A673 (cell line): ENCODE measurements at regions not wholly inside any gene's neighbourhood (a gene's known extent, or its start where the extent isn't known, plus 50 kb on each side); places are given as distances from the start of the nearest gene placed in this dataset.

Experiments
- BruUV-seq: library from RNA; stranded (reverse); fragments of 400-500 nt; replicated peaks from 2 replicates; lab custom pipeline; 2021; lab: Mats Ljungman, UMichigan
- CTCF ChIA-PET: fragments of 300-600 bp; sonication (Branson Sonifier 250); formaldehyde crosslinking; loops from one replicate; lab custom pipeline; 2022; ENCODE audit warnings: antibody characterized with exemption; lab: Charles Lee
- POLR2A ChIA-PET: fragments of 300-600 bp; sonication (Branson Sonifier 250); formaldehyde crosslinking; loops from one replicate; lab custom pipeline; 2022; ENCODE audit warnings: antibody characterized with exemption; ENCODE audit not compliant: low non-redundant PET; lab: Charles Lee
- DNase-seq: peaks from one replicate; pipeline ENCODE4 v3.0.0-alpha.2; 2015; ENCODE audit warnings: low spot score
- H3K27ac ChIP-seq: fragments of 200-600 bp; sonication (generic); 2 replicates; pipeline ENCODE4 v1.5.1; 2016; ENCODE audit warnings: mixed run types, low read depth, mild to moderate bottlenecking, mixed read lengths, antibody characterized with exemption, low read length; ENCODE audit not compliant: poor library complexity, severe bottlenecking
- H3K27me3 ChIP-seq: fragments of 200-600 bp; sonication (generic); replicated peaks from 2 replicates; pipeline ENCODE4 v1.6.1; 2017; ENCODE audit warnings: mixed run types, low read depth, mild to moderate bottlenecking, mixed read lengths, antibody characterized with exemption, low read length; ENCODE audit not compliant: insufficient read depth, poor library complexity
- H3K36me3 ChIP-seq: fragments of 200-600 bp; sonication (generic); 2 replicates; pipeline ENCODE4 v1.6.1; 2016; ENCODE audit warnings: mixed run types, mild to moderate bottlenecking, mixed read lengths, antibody characterized with exemption, low read length; ENCODE audit not compliant: insufficient read depth, poor library complexity, severe bottlenecking
- H3K4me1 ChIP-seq: fragments of 200-600 bp; sonication (generic); 2 replicates; pipeline ENCODE4 v1.6.1; 2017; ENCODE audit warnings: mixed run types, mild to moderate bottlenecking, mixed read lengths, antibody characterized with exemption, low read length; ENCODE audit not compliant: insufficient read depth, poor library complexity, severe bottlenecking
- H3K4me3 ChIP-seq: fragments of 200-600 bp; sonication (generic); 2 replicates; pipeline ENCODE4 v1.5.1; 2016; ENCODE audit warnings: low read depth, mixed run types, mild to moderate bottlenecking, mixed read lengths, low read length; ENCODE audit not compliant: poor library complexity, severe bottlenecking
- H3K9me3 ChIP-seq: fragments of 200-600 bp; sonication (generic); 2 replicates; pipeline ENCODE4 v1.6.1; 2016; ENCODE audit warnings: mixed run types, low read depth, mild to moderate bottlenecking, mixed read lengths, antibody characterized with exemption, low read length; ENCODE audit not compliant: poor library complexity, severe bottlenecking
- EZH2 ChIP-seq: fragments of 200-600 bp; sonication (generic); IDR thresholded peaks from 2 replicates; pipeline ENCODE4 v1.6.1; 2017; ENCODE audit warnings: borderline replicate concordance, low read depth, mild to moderate bottlenecking, mixed read lengths, antibody characterized with exemption, low read length; ENCODE audit not compliant: poor library complexity, severe bottlenecking
- intact Hi-C: fragments of 100-400 bp; cut with micrococcal nuclease; formaldehyde crosslinking; loops from one replicate; pipeline ENCODE4 v1.10.0; 2022; ENCODE audit not compliant: unreplicated experiment
- TF ChIP-seq, protein P1 (sequence below): fragments of 300-800, 200-600 bp; sonication (generic); conservative IDR thresholded peaks from 2 replicates; pipeline ENCODE4 v1.5.1; 2017; ENCODE audit warnings: low read depth, mild to moderate bottlenecking, antibody characterized with exemption, low read length, moderate library complexity, mixed read lengths

DNA sequence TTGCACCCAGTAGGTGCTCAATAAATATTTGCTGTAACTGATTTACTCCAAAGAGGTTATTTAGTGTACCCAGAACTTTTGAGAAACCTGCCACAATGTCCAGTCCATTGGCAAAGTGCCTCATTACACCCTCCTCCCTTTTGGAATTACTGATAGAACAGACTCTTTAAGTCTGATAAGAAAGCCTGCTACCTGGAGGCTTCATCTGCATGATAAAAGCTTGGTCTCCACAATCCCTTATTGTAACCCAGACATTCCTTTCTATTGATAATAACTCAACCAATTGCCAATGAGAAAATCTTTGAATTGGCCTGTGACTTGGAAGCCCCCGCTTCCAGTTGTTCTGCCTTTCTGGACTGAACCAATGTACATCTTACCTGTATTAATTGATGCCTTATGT, 127.0 kb upstream of the FOXN2 start:
- H3K4me1 ChIP-seq, result no peaks in the 10 kb centered on the region
- intact Hi-C loops, result no loop called here
- TF ChIP-seq, protein P1, sequence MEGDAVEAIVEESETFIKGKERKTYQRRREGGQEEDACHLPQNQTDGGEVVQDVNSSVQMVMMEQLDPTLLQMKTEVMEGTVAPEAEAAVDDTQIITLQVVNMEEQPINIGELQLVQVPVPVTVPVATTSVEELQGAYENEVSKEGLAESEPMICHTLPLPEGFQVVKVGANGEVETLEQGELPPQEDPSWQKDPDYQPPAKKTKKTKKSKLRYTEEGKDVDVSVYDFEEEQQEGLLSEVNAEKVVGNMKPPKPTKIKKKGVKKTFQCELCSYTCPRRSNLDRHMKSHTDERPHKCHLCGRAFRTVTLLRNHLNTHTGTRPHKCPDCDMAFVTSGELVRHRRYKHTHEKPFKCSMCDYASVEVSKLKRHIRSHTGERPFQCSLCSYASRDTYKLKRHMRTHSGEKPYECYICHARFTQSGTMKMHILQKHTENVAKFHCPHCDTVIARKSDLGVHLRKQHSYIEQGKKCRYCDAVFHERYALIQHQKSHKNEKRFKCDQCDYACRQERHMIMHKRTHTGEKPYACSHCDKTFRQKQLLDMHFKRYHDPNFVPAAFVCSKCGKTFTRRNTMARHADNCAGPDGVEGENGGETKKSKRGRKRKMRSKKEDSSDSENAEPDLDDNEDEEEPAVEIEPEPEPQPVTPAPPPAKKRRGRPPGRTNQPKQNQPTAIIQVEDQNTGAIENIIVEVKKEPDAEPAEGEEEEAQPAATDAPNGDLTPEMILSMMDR, result no peak
- TF ChIP-seq EZH2, result no peak
- no peaks in the 10 kb centered on the region for H3K36me3 ChIP-seq
- no peak for DNase-seq
- no peaks in the 10 kb centered on the region for H3K9me3 ChIP-seq
- CTCF ChIA-PET, result no interaction called here
- H3K4me3 ChIP-seq, result no peak overlapping the region
- no peaks in the 10 kb centered on the region for H3K27me3 ChIP-seq
- POLR2A ChIA-PET, result no interaction called here
- no TSS peak for BruUV-seq
- no peak overlapping the region for H3K27ac ChIP-seq

DNA sequence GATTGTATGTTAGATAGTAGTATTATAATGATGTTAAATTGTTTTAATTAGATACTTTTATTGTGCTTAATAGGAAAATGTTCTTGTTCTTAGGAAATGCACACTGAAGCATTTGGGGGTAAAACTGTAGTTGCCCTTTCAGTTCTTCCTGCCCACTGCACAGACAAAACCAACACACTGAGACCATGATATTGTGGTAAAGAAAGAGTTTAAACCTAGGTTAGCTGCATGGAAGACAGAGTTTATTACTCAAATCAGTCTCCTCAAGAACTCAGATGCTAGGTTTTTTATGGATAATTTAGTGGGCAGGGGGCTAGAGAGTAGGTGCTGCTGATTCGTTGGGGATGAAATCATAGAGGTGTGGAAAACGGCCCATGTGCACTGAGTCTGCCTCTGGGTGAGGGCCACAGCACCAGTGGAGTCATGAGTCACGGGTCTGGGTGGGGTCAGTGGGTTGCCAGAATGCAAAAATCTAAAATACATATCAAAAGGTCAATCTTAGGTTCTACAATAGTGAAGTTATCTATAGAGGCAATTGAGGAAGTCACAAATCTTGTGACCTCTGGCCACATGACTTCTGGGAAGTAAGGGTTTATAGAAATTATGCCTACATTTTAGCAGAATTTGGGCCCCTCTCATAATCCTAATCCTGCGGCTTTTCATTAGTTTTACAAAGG, 124.8 kb upstream of the FOXN2 start:
- intact Hi-C loops, result no loop called here
- H3K4me1 ChIP-seq, result no peaks in the 10 kb centered on the region
- ChIA-PET POLR2A (no interaction called here), CTCF (no interaction called here)
- H3K27me3 ChIP-seq, result no peaks in the 10 kb centered on the region
- no peak for DNase-seq
- no peaks in the 10 kb centered on the region for H3K36me3 ChIP-seq
- H3K4me3 ChIP-seq, result no peak overlapping the region
- TF ChIP-seq, protein P1, result no peak
- TF ChIP-seq EZH2, result no peak
- H3K27ac ChIP-seq, result no peak overlapping the region
- H3K9me3 ChIP-seq, result no peaks in the 10 kb centered on the region
- no TSS peak for BruUV-seq

DNA sequence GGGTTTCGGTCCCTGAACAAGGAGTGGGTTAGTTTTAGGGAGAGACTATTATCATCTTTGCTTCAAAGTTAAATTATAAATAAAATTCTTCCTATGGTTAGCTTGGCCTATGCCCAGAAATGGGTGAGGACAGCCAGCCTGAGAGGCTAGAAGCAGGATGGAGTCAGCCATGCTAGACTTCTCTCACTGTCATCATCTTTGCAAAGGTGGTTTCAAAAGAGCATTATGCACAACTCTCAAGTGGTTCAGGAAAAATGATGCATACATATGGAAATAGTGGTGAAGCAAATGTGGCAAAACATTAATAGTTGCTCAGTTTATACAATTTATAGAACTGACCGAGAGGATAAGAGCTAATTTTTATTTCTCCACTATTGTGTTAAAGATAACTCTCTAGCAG, 124.3 kb upstream of the FOXN2 start:
- no peaks in the 10 kb centered on the region for H3K9me3 ChIP-seq
- intact Hi-C loops, result no loop called here
- BruUV-seq, result no TSS peak
- TF ChIP-seq, protein P1, result no peak
- ChIA-PET POLR2A (no interaction called here), CTCF (no interaction called here)
- no peak overlapping the region for H3K27ac ChIP-seq
- no peak for DNase-seq
- H3K36me3 ChIP-seq, result no peaks in the 10 kb centered on the region
- H3K4me3 ChIP-seq, result no peak overlapping the region
- no peaks in the 10 kb centered on the region for H3K27me3 ChIP-seq
- H3K4me1 ChIP-seq, result no peaks in the 10 kb centered on the region
